ENCODE measurements at regions not wholly inside any gene's neighbourhood (a gene's known extent, or its start where the extent isn't known, plus 50 kb on each side); places are given as distances from the start of the nearest gene placed in this dataset.

- no peak for TF ChIP-seq CTCF (IDR thresholded peaks at IDR 0.05)
- TF ChIP-seq POLR2A (IDR thresholded peaks at IDR 0.05): no peak
Observed at GRCh38 chr7:84668116-84668515, 473.5 kb upstream of the SEMA3A start.

Measured in thyroid gland (tissue), 4 donors.